Caco-2 (cell line): ENCODE measurements at regions not wholly inside any gene's neighbourhood (a gene's known extent, or its start where the extent isn't known, plus 50 kb on each side); places are given as distances from the start of the nearest gene placed in this dataset.

Experiments used
- BruUV-seq: library from RNA; stranded (reverse); fragments of 400-500 nt; replicated peaks from 2 replicates; lab custom pipeline; 2021; lab: Mats Ljungman, UMichigan
- CTCF ChIA-PET: fragments of 300-600 bp; sonication (Branson Sonifier 250); formaldehyde crosslinking; loops from one replicate; lab custom pipeline; 2022; ENCODE audit warnings: antibody characterized with exemption; lab: Charles Lee
- POLR2A ChIA-PET: fragments of 300-600 bp; sonication (Branson Sonifier 250); formaldehyde crosslinking; loops from one replicate; lab custom pipeline; 2022; ENCODE audit warnings: antibody characterized with exemption; lab: Charles Lee
- DNase-seq, 2 experiments: peaks; one replicate each; pipeline versions ENCODE4 v3.0.0 to v3.0.0-alpha.2; 2020 to 2022
- H3K27me3 ChIP-seq: replicated peaks from 2 replicates; pipeline ENCODE4 v1.6.0; 2011; ENCODE audit warnings: low read length; ENCODE audit not compliant: control insufficient read depth, insufficient read depth
- H3K36me3 ChIP-seq: 2 replicates; pipeline ENCODE4 v1.5.1; 2011; ENCODE audit warnings: low read length; ENCODE audit not compliant: control insufficient read depth, insufficient read depth
- H3K4me1 ChIP-seq: fragments of 250-450 bp; sonication (Bioruptor Pico); 2 replicates; pipeline ENCODE4 v1.5.1; 2020; ENCODE audit warnings: mild to moderate bottlenecking
- H3K4me3 ChIP-seq: 2 replicates; pipeline ENCODE4 v1.5.1; 2011; ENCODE audit warnings: low read depth, mild to moderate bottlenecking, control low read depth, low read length
- H3K9me3 ChIP-seq: fragments of 250-450 bp; sonication (Bioruptor Pico); 2 replicates; pipeline ENCODE4 v1.5.1; 2020; ENCODE audit warnings: mild to moderate bottlenecking, moderate library complexity
- H3K27ac Mint-ChIP-seq: one replicate; pipeline ENCODE4 v1.8.0; 2022; ENCODE audit warnings: mixed read lengths; ENCODE audit not compliant: unreplicated experiment
- H3K27me3 Mint-ChIP-seq: one replicate; pipeline ENCODE4 v1.8.0; 2022; ENCODE audit warnings: mixed read lengths; ENCODE audit not compliant: insufficient read depth, unreplicated experiment
- H3K36me3 Mint-ChIP-seq: one replicate; pipeline ENCODE4 v1.8.0; 2022; ENCODE audit warnings: mild to moderate bottlenecking, mixed read lengths; ENCODE audit not compliant: insufficient read depth, unreplicated experiment
- H3K4me1 Mint-ChIP-seq: one replicate; pipeline ENCODE4 v1.8.0; 2022; ENCODE audit warnings: low read depth, mixed read lengths; ENCODE audit not compliant: unreplicated experiment
- H3K4me3 Mint-ChIP-seq: one replicate; pipeline ENCODE4 v1.8.0; 2022; ENCODE audit warnings: mild to moderate bottlenecking, moderate library complexity, mixed read lengths; ENCODE audit not compliant: unreplicated experiment
- H3K9me3 Mint-ChIP-seq: one replicate; pipeline ENCODE4 v1.8.0; 2022; ENCODE audit warnings: mixed read lengths; ENCODE audit not compliant: unreplicated experiment
- intact Hi-C: fragments of 100-400 bp; cut with micrococcal nuclease; formaldehyde crosslinking; loops from one replicate; pipeline ENCODE4 v1.10.0; 2022; ENCODE audit not compliant: unreplicated experiment
- TF ChIP-seq, protein P1 (sequence below), 2 experiments: fragments of 200-600 bp in 1 of 2; IDR thresholded peaks; 1 replicate in 1 of 2; 2 replicates in 1 of 2; pipeline versions ENCODE4 v1.5.1 to v1.8.0; 2011 to 2022; ENCODE audit warnings: antibody characterized with exemption in 1 of 2, control low read depth in 1 of 2, inconsistent platforms in 1 of 2, low read depth in 1 of 2, low read length in 1 of 2, mild to moderate bottlenecking in 1 of 2, moderate library complexity in 1 of 2; ENCODE audit not compliant: insufficient read depth in 1 of 2, severe bottlenecking in 1 of 2, unreplicated experiment in 1 of 2

DNA sequence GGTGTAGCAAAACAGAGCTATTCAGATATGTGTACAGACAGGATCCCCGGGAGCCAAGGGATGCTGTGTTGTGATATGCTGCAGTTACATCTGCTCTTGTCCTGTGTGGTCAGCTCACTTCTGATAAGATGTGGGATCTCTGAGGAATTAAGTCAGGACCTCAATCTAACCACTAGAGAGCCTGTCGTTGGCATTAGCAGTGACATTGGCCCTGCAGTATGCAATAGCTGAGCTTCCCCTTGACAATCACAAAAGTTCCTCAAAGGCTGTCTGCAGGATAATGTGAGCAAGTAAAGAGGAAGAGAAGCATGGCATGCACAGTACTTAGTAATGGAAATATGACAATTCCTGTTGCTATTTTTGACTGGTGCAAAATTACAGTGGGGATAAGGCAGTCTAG lies 203.4 kb upstream of the MIR17HG start:
- H3K4me3 Mint-ChIP-seq = no peak overlapping the region
- TF ChIP-seq, protein P1, sequence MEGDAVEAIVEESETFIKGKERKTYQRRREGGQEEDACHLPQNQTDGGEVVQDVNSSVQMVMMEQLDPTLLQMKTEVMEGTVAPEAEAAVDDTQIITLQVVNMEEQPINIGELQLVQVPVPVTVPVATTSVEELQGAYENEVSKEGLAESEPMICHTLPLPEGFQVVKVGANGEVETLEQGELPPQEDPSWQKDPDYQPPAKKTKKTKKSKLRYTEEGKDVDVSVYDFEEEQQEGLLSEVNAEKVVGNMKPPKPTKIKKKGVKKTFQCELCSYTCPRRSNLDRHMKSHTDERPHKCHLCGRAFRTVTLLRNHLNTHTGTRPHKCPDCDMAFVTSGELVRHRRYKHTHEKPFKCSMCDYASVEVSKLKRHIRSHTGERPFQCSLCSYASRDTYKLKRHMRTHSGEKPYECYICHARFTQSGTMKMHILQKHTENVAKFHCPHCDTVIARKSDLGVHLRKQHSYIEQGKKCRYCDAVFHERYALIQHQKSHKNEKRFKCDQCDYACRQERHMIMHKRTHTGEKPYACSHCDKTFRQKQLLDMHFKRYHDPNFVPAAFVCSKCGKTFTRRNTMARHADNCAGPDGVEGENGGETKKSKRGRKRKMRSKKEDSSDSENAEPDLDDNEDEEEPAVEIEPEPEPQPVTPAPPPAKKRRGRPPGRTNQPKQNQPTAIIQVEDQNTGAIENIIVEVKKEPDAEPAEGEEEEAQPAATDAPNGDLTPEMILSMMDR (IDR thresholded peaks at IDR 0.05; ENCODE audit: insufficient read depth in 1 of 2, low read depth in 1 of 2, low read length in 1 of 2, severe bottlenecking in 1 of 2, unreplicated experiment in 1 of 2) = no peak
- H3K36me3 ChIP-seq = no peaks in the 10 kb centered on the region
- no peak for DNase-seq
- H3K27ac Mint-ChIP-seq = peak overlapping the region; percentile 51
- no peaks in the 10 kb centered on the region for H3K27me3 Mint-ChIP-seq
- H3K9me3 Mint-ChIP-seq = peaks cover 12% of the 10 kb centered on the region
- no peaks in the 10 kb centered on the region for H3K9me3 ChIP-seq
- ChIA-PET POLR2A (no interaction called here), CTCF (no interaction called here)
- no peak overlapping the region for H3K4me3 ChIP-seq
- H3K36me3 Mint-ChIP-seq = peaks cover 6% of the 10 kb centered on the region
- peaks cover 39% of the 10 kb centered on the region for H3K4me1 Mint-ChIP-seq
- peaks cover 24% of the 10 kb centered on the region for H3K4me1 ChIP-seq
- no TSS peak for BruUV-seq
- intact Hi-C loops = no loop called here
- no peaks in the 10 kb centered on the region for H3K27me3 ChIP-seq

DNA sequence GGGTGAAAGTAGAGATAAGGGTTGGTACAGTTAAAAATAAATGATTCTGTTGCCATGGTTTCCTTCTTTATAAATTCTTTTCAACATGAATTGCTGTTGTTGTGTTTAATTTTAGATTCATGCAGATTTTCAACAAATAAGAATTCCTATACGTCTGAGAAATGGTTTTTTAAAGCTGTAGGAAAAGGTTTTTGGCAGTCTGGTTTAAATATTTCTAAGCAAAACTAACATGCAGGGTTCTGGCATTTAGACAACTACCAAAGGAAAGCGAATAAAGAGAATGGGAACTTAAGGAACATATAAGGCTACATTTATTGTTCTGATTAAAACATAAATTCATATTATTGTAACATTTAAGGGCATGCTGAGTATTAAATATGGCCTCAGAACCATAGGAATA lies 203.0 kb upstream of the MIR17HG start:
- intact Hi-C loops = no loop called here
- H3K4me1 Mint-ChIP-seq = peaks cover 39% of the 10 kb centered on the region
- H3K9me3 ChIP-seq = no peaks in the 10 kb centered on the region
- peaks cover 24% of the 10 kb centered on the region for H3K4me1 ChIP-seq
- no TSS peak for BruUV-seq
- no peaks in the 10 kb centered on the region for H3K36me3 ChIP-seq
- POLR2A ChIA-PET = no interaction called here
- H3K4me3 ChIP-seq = no peak overlapping the region
- no peak for DNase-seq
- peaks cover 12% of the 10 kb centered on the region for H3K9me3 Mint-ChIP-seq
- H3K27me3 Mint-ChIP-seq = no peaks in the 10 kb centered on the region
- TF ChIP-seq, protein P1 (IDR thresholded peaks at IDR 0.05; ENCODE audit: insufficient read depth in 1 of 2, low read depth in 1 of 2, low read length in 1 of 2, severe bottlenecking in 1 of 2, unreplicated experiment in 1 of 2) = no peak
- peak overlapping the region; percentile 51 for H3K27ac Mint-ChIP-seq
- H3K27me3 ChIP-seq = no peaks in the 10 kb centered on the region
- no peak overlapping the region for H3K4me3 Mint-ChIP-seq
- CTCF ChIA-PET = no interaction called here
- peaks cover 6% of the 10 kb centered on the region for H3K36me3 Mint-ChIP-seq

DNA sequence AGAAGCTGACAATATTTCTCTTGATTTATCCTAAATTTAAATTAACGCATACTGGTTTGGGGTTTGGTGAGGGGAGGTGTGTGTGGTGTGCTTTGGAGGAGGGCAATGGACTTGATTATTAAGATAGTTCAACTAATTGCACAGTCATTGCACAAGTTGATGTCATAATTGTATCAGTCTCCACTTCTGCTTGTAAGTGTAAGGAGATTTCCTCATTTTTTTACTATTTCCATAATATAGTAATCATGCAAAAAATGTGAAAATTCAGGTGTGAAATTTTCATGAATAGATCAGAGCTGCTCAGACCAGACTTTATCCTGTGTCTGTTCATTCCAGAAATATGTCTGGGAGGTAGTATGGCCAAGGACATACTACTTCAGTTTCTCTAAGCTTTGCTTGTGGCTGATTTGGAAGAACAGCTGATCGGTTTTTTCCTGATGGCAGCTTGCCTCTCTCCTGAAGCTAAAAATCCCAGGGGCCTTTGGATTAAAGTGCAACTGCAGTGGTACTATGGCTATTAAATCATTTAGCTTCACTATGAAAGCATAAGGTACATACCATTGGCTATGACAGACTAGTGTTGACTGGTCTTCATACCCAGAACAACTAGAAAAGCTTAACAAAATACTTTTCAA lies 201.8 kb upstream of the MIR17HG start:
- no peaks in the 10 kb centered on the region for H3K9me3 ChIP-seq
- Mint-ChIP-seq H3K4me1 (peaks cover 43% of the 10 kb centered on the region), H3K36me3 (peaks cover 6% of the 10 kb centered on the region), H3K27ac (no peak overlapping the region), H3K27me3 (no peaks in the 10 kb centered on the region), H3K4me3 (no peak overlapping the region), H3K9me3 (peaks cover 21% of the 10 kb centered on the region)
- peaks cover 29% of the 10 kb centered on the region for H3K4me1 ChIP-seq
- BruUV-seq = no TSS peak
- TF ChIP-seq, protein P1 (IDR thresholded peaks at IDR 0.05; ENCODE audit: insufficient read depth in 1 of 2, low read depth in 1 of 2, low read length in 1 of 2, severe bottlenecking in 1 of 2, unreplicated experiment in 1 of 2) = no peak
- no peaks in the 10 kb centered on the region for H3K27me3 ChIP-seq
- intact Hi-C loops = no loop called here
- no peaks in the 10 kb centered on the region for H3K36me3 ChIP-seq
- POLR2A ChIA-PET = no interaction called here
- H3K4me3 ChIP-seq = no peak overlapping the region
- DNase-seq = no peak
- CTCF ChIA-PET = no interaction called here
